GM19328 (cell line): ENCODE measurements at regions not wholly inside any gene's neighbourhood (a gene's known extent, or its start where the extent isn't known, plus 50 kb on each side); places are given as distances from the start of the nearest gene placed in this dataset.
"Not testable (repeated sequence)": the region's sequence is repeated elsewhere in the genome, so short reads cannot be mapped to it uniquely, and the experiment has no call there.

ENCODE experiments used
- ATAC-seq: cut with Tn5 transposase; IDR thresholded peaks from one replicate; pipeline ENCODE4 v1.9.1; 2021; ENCODE audit warnings: mild to moderate bottlenecking, moderate library complexity; ENCODE audit not compliant: unreplicated experiment

DNA sequence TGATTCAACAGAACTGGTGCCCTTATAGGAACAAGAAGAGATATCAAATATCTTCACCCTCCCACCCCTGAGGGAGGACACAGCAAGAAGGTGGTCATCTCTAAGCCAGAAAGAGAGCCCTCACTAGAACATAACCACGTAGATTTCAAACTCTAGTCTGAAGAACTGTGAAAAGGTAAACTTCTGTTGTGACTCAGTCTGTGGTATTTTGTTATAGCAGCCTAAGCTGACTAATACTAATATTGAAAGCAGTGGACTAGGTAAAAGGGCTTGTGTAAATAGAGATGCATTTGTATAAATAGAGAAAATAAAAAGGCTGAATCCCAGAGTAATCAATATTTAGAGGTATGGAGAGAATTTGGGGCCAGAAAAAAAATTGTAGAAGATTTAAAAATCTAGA, 157.6 kb upstream of the CCNH start:
- ATAC-seq = no peak

DNA sequence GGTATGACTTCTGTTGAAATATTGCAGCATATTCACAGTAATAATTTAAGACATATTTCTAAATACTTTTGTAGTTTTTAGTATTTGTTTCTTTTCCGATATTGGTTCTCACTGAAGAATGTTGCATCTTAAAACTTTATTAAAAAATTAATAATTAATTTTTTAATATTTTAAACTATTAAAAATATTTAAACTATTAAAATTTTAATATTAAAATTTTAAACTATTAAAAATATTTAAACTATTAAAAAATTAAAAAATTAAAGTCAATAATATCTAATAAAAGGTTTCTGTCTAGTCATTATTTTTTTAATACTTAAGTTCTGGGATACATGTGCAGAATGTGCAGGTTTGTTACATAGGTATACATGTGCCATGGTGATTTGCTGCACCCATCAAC, 149.3 kb upstream of the CCNH start:
- ATAC-seq = no peak

DNA sequence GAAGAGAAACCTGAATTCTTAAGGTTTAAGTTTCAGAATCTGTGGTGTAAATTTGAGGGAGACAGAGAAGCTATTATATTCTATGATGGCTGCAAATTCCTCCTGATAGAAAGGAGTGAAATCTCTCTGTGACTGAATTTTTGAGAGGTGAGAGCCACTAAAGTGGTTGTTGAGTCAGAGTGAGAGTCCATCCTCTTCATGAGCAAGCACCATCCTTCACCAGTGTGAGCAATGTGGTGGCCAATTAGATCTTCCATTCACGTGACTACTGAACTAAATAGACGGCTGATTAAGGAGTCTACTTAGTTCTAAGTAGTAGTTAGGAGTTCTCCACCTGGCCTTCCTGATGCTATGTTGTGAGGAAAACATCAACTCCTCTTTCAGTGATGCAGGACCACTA, 147.8 kb upstream of the CCNH start:
- no peak for ATAC-seq

DNA sequence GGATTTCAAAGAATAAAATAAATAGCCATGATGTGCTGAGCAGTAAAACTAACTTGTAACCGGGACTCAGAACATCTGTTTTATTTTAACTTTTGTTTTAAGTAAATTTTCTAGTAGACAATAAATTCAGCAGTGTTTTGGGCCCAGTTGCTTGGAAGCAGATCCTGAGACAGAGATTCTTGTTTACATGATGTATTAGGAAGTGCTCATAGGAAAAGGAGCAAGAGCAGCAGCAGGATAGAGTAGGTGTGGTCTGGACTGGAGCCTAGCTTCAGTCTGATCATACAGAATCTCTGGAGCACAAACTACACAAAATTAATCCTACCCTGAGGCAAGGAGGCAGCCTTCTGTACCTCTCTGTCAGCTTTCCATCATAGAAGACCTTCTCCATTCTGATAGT, 139.2 kb upstream of the CCNH start:
- no peak for ATAC-seq

DNA sequence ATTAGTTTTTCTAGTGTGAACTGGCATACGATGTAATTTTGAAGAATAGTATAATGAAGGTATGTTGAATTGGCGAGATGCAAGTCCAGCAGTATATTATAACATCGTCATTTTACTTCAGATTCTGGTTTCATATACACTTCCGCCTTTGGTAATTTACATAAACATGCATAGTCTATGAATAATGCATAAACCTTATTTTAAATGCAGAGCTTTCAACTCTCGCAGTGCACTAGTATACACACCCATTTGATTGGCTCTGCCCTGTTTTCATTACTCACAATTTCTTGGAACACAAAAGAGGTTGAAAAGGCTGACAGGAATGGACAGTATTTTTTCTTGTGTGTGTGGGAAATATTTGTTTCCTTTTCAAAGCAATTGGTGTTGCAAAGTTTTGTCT, 128.9 kb upstream of the CCNH start:
- ATAC-seq = no peak

DNA sequence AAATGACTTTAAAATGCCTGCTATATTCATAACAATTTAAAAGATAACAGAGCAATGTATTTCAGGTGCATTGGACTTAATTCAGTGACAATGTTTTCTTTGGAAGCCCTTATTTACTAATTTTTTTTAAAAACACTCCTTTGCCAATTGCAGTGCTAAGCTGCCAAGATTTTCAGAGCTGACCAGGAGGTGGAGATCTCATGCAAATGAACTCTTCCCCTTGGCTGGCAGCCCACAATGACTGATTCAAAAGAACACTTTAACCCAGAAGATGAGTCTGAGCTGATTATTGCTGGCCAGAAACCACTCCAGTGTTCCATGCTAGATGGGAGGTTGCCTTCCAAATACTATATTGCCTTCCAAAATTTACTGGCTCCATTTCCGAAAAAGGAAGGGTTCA, 128.3 kb upstream of the CCNH start:
- no peak for ATAC-seq

DNA sequence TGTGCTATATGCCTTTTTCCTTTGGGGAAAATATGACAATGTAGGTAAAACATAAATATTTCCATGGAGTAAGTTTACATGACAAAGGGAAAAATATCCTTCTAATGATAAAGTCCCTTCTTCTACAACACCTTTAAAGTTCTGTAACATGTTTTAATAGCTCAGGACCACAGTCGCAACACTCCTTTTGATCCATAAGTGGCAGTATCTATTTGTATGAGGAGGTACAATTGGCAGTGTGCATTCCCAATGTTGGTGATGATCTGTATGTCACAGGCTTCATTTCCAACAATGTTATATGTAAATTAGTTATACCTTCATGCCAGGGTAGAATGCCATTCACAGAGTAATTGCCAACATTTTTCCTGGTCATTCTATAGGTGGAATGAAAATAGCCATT, 127.1 kb upstream of the CCNH start:
- no peak for ATAC-seq

DNA sequence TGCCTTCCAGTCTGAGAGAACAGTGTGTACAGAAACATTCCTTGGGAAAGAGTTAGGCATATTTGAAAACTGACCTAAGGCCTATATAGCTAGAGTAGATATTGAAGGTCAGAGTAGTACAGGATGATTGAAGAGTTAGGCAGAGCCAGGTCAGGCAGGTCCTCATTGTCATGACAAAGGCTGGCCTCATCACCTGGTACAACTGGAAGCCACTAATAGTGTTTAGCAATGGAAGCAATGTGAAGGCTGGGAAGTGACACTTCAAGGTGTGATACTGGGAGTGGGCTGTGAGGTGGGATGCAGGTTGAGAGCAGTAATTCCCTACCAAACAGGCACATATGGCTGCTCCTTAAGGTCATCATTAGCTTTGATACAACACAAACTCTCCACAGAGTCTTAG, 123.6 kb upstream of the CCNH start:
- no peak for ATAC-seq

DNA sequence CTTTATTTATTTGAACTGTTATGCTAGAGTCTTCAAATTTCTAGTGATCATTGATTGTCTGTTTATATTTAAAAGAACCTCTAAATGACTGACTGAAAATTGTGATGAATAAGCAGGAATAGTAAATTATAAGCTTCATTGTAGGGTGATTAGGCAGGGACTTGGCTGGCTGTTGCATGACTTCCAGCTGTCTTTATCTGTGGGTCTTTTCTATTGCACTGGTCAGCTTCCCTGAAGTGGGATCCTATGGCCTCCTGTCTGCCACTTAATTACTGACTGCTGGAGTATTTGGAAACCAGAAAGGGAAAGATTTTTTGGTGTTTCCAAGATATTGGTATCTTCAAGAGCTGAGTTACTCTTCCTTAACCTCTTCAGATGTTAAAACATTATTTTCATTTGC, 123.0 kb upstream of the CCNH start:
- no peak for ATAC-seq

DNA sequence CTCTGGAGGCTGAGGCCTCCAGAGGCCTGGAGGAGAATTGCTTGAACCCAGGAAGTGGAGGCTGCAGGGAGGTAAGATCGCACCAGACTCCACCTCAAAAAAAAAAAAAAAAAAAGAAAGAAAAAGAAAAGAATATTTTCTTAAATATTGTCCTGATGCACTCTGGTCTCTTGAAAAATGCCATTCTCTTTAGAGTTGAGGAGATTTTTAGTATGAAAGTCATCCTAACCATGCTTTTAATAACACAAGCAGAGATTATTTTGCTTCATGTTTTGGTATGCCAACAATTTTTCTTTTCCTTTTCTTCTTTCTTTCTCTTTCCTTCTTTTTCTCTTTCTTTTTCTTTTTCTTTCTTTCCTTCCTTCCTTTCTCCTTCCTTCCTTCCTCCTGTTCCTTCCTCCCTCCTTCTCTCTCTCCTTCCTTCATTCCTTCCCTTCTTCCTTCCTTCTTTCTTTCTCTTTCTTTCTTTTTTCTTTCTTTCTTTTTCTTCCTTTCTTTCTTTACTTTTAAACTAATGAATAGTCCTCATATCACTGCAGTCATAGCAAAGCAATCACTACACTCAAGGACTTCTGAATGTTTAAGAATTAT, 116.9 kb upstream of the CCNH start:
- ATAC-seq = no peak

DNA sequence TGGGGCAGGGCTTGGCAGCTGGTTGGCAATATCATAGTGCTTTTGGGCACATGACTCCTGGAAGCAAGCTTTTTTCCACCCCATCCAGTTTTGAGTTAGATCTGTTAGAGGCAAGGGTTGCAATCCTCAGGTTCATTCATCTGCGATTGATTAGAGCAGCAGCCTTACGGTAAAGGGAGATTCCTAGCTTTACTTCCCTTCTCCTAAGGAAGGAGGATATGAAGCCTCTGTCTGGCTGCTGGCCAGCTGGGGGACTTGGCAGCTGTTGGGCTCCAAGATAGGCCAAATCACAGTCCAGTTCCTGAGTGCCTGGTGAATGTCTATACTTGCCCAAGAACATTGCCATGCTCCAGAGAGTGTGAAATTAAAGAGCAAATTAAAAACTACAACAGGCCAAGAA, 113.4 kb upstream of the CCNH start:
- no peak for ATAC-seq

DNA sequence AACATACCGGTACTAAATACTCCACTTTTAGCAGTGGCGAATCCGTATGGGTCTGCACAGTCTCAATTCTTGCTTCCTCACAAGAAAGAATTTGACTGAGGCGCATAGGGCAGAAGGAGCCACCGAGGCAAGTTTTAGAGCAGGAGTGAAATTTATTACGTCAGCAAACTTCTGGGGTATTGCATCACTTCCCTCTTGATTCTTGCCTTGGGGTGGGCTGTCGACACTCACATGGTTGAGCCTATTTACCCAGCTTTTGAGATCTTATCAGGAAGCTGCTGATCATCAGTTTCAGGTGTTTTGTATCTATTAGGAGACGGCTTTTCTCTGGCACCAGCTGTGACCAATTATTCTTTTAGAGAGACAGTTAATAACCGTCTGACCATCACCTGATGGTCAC, 111.5 kb upstream of the CCNH start:
- ATAC-seq = no peak

DNA sequence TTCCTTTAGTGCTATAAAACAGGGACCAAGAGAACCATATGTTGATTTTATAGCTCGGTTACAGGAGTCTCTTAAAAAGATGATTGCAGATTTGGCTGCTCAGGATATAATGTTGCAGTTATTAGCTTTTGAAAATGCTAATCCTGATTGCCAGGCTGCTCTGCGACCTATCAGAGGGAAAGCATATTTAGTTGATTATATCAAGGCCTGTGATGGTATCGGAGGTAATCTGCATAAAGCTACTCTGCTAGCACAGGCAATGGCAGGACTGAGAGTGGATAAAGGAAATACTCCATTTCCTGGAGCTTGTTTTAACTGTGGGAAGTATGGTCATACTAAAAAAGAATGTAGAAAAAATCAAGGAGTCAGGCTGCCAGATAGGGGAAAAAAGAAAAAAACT, 99.0 kb upstream of the CCNH start:
- ATAC-seq = not testable (repeated sequence)

DNA sequence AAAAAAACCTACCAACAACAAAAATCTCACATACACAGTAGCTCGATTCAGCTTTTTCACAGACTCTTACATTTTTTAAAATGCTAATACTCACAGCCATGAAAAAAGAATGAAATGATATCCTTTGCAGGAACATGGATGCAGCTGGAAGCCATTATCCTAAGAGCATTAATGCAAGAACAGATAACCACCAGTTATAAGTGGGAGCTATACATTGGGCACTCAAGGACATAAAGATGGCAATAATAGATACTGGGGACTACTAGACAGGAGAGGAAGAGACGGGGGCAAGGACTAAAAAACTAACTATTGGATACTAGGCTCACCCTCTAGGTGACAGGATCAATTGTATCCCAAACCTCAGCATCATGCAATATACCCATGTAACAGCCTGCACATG, 90.3 kb upstream of the CCNH start:
- ATAC-seq = no peak

DNA sequence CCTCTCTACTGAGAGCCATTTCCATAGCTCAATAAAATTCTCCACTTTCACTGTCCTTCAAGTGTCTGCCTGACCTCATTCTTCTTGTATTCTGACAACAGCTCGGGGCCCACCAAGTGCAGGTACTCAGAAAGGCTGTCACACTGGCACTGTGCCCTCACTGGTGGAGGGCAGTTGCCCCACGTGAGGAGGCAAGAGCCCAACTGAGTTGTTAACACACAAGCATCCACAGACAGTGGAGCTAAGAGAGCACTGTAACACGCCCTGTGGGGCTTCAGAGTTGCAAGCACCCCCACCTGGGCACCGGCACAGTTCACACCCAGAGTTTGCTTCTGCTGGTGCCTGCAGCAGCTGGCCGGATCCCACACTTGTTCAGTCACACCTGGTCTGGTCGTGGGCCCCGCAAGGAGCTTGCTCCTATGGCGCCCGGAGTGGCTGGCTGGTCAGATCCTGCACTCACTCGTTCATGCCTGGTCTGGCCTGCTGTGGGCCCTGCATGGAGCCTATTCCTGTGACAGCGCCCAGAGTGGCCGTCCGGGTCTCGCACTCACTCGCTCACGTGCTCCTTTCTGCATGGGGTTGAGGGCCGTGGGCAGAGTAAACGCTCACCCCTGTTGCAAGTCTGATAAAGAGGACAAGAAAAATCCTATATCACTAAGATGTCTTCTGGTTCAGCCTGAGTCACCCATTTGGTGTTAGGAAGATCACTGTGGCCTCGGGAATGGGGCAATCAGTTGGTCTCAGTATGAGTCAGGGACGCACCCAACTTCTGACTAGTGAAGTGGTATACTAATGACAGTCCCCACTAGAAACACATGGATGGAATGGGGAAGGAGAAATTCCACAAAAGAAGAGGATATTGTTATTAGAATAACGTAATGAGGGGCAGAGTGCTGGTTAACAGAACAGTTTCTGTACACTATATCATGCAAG, 87.0 kb upstream of the CCNH start:
- ATAC-seq = no peak
